Activated CD8-positive, alpha-beta memory T cell treated with anti-CD3 and anti-CD28 coated beads, Interleukin-2, amount 50 U/mL, for 1 hour (primary cell): ENCODE measurements at regions not wholly inside any gene's neighbourhood (a gene's known extent, or its start where the extent isn't known, plus 50 kb on each side); places are given as distances from the start of the nearest gene placed in this dataset.

Source experiments
- DNase-seq: peaks from one replicate; pipeline ENCODE4 v3.0.0-alpha.2; 2020; ENCODE audit errors: extremely low read depth

DNA sequence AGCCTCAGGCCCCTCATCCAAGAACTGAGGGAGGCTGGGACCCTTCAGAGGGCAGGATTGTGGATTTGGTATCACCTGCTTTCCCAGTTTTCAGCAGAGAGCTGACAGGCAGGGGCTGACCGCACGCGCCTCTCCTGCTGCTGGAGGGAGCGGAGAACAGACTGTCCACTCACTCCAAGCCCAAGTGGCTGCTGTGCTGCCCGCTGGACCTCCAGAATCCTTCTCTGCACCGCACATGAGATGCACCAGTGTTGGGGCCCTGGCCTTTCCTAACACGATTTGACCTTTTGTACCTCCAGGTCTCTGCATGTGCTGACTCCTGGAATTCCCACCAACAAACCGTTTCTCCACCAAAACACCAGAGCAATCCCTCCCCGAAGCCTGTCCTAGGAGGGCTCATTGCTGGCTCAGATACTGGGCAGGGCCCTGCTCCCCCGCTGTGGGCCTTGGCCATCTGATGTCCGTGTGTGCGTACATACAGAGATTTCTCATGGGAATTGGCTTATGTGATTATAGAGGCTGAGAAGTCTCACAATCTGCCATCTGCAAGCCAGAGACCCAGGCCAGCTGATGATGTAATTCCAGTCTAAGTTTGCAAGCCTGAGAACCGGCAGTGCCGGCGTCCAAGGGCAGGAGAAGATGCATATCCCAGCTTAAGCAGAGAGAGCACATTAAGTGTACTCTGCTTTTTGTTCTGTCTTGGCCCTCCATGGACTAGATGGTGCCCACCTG lies 141.7 kb downstream of the GADD45G start:
- no peak for DNase-seq

GRCh38 chr9:89747596-89747995 lies 142.8 kb downstream of the GADD45G start:
- no peak for DNase-seq

DNA sequence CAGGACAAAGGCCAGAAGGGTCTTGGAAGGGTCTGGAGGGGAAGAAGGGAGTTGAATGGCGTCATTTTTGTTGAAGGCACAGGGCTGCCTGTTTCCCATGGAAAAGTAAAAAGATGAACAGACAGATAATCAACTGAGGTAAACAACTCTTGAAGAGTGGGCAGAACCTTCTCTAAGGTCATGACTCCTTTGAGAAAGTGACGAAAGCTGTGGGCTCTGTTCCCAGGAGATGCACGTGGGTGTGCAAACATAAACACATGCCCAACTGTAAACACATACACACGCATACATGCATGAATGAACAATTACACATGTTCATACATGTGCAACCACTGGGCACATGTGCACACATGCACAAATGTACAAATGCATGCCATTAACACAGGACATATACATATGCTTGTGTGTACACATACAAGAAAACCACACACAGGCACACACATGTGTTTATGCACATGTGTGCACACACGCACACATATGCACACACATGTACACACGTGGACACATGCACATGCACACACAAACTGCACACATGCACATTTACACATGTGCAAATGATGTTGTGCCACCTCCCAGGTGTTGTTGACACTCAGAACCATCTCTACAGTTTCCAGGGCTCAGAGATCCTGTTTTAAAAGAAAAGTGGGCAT lies 143.3 kb downstream of the GADD45G start:
- DNase-seq = no peak

- no peak for DNase-seq
These were observed 144.2 kb downstream of the GADD45G start for GRCh38 chr9:89748831-89749499.

- DNase-seq = no peak
These were observed 144.8 kb downstream of the GADD45G start for GRCh38 chr9:89749500-89750116.

GRCh38 chr9:89750117-89750791 lies 145.4 kb downstream of the GADD45G start:
- DNase-seq = no peak

DNA sequence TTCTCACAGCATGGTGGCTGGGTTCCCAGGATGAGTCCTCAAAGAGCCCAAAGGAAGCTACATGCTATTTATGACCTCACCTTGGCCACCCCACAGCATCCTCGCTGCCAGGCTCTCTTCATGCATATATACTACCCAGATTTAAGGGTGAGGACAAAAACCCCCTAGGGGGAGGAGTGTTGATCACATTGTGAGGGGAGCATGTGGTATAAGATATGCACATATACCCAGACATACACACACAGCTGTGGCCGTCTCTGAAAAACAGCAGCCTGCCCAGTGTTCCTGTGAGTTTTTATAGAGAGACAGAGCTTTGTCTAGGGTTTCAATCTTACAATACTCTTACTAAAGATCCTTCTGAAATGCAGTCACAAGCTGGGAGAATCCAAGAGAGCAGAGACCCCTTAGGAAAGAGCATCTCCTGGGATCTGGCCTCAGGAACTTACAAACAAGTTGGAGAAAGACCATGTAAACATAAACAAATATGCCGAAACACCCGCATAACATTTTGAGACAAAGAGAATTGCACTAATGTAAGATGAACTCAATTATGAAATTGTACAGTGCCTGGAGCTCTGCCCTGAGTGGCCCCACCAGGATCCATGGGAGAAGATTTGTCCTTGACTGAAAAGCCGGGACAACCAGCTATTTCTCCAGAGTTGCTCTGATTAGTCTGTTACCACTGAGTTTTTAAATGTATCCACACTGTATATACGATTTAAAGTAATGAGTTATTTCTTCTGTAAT lies 146.4 kb downstream of the GADD45G start:
- DNase-seq = no peak

DNA sequence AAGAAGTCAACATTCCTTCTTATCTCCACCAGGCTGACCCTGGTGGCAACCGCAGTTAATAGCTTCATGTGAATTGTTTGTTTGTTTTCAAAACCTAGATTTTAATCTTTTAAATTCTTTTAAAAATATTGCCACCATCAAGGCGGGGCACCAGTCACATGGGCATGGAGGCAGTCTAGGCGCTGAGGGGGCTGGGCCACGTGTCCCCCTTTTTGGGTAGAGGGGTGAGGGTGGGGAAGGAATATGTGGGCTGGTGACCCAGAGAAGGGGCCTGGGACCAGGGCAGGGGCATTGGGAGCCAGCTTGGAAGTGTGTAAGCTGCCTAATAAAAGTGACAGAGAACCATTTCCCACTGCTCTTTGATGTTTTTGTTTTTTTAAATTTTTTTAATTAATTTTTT lies 147.3 kb downstream of the GADD45G start:
- no peak for DNase-seq

DNA sequence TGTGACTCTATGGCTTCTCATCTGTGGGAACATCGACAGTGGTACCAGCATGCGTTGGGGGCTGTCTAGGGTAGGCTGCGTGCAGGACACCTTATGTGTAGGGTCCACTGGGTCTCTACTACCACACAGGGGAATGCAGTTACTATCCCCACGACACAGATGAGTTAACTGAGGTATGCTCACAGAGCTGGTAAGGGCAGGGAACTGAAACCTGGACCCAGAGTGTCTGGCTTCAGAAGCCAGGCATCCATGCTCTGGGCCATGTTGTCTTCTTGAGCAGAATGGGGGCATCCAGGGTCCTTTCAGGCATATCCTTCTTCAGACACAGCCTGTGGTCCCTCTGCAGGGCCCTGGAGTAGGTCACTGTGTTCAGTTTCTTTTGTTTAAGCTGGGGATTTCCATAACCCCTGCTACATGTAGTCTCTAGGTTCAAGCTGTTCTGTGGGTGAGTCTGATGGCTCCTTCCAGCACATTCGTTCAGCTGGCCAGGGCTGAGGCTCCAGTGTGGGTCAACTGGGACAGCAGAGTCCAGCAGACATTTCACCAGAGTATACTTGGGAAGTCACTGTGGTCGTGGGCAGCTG lies 148.8 kb downstream of the GADD45G start:
- no peak for DNase-seq

DNA sequence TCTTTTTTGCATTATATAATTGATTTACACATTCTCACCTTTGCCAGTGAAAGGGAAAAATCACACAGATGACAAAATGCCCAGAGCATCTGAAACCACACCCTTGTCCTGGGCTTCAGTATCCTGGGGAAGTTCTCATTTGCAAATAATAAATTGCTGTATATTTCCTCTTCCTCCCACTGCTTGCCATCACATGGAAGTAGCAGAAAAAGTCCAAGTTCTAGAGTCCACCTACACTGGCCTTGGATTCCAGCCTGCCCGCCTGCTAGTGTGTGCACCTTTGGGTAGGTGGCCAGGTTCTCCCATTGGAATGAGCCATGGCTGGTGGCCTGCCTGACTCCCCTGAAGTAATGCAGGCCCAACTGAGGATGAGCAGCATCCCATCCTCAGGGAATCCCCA lies 149.4 kb downstream of the GADD45G start:
- no peak for DNase-seq

- DNase-seq = no peak
These were observed 151.0 kb downstream of the GADD45G start for GRCh38 chr9:89755821-89756220.

DNA sequence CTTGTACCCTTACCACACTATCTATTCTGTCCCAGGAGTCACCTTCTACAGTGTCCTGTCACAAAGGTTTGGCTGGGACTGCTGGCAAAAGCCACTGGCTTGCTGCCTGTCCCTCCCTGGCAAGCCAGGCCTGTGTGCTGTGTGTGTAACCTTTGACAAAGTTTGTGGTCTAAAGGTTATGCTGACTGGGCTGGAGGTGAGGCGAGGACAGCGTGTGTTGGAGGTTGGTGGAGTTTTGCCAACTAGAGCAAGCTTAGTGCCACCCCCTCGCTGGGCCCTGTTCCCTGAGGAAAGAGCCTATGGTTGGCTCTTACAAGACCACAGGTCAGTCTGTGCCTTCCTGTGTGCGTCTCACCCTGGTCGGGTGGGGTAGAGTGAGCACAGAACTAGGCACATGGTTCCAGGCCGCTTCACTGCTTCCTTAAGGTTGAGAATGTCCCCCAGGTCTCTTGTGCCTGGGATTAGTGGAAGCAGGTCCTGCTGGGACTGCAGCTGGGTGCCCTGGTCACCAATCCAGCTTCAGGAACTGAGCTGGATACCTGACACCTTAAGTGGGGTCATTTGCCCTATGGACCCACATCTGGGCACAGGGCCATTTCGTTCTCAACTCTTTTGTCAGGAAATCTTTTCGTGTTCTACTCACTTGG lies 152.2 kb downstream of the GADD45G start:
- DNase-seq = no peak

DNA sequence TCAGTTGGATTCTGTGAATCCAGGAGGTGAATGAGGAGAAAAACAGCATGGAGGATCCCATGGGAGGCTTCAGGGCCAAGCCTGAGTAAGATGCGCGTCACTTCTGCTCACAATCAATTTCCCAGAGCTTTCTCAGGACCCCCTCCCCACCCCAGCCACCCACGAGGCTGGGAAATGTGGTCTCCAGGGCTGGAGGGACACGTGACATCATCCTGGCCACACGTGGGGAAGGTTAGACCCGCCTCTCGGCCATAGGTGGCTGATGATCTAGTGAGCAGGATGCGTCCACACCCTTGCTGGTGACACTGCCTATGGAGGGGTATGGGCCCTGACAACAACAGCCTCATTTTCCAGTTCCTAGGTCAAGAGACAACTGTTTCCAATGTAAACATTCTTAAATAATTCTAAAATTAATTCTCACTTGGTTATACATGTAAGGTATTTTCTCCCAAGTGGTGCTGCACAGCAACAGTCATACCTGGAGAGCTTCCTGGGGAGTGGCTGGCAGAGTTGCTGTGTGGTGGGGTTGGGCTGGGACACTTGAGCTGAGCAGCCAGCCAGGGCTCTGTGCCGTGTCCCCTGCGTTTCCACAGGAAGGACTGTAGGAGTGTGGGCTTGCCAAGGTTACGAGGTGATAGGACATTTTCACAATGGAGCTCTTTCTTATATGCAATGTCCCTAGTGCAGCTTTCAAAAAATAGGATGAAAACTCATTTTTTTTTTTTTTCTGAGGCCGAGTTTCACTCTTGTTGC lies 153.1 kb downstream of the GADD45G start:
- no peak for DNase-seq

DNA sequence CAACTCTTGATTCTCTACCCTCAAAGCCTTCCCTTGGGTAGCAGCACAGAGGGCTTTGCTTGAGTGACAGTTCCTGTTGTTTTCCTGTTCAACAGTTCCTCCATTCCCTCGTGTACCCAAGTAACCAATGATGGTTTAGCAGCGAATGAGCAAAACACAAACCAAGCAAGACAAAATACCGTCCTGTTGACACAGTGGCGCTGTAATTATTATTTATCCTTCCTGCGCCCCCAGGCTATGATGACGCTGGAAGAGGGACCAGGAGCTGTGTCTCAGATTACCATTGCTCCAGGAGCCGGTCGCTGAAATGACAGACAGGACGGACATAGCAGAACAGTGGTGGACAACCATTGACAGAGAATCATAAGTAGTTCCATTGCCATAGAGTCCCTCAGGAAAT lies 154.8 kb downstream of the GADD45G start:
- no peak for DNase-seq

GRCh38 chr9:89760123-89760522 lies 155.3 kb downstream of the GADD45G start:
- no peak for DNase-seq

DNA sequence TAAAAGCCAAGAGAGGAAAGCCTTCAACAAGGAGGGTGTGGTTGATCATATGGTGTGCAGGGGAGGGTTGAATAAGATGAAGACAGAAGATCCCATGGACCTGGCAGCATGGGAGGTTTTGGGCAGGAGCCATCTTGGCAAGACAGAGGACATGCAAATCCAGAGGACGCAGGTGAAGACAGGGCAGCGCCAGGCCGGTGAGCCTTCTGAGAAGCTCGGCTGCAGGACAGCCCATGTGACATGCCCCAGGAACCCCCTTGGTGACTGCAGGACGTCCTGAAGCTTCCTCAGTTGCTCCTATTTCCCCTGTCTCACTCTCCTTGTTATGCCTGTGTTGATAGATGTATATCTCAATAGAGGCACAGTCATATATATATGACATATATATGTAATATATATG lies 159.4 kb downstream of the GADD45G start:
- no peak for DNase-seq

- no peak for DNase-seq
These were observed 160.6 kb downstream of the GADD45G start for GRCh38 chr9:89765211-89765946.

GRCh38 chr9:89766991-89767390 lies 162.2 kb downstream of the GADD45G start:
- no peak for DNase-seq

DNA sequence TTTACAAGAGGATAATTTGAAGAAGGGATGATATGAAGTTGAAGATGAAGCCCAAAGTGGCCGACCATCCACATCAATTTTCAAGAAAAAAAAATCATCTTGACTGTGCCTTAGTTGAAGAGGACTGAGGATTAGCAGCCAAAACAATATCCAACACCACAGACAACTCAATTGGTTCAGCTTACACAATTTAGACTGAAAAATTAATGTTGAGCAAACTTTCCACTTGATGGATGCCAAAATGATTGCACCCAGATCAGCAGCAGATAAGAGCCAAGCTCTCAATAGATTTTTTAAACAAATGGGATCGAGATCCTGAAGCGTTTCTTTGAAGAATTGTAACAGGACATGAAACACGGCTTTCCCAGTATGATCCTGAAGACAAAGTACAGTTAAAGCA lies 163.2 kb downstream of the GADD45G start:
- no peak for DNase-seq
